Glomerular visceral epithelial cell (primary cell): ENCODE measurements at regions not wholly inside any gene's neighbourhood (a gene's known extent, or its start where the extent isn't known, plus 50 kb on each side); places are given as distances from the start of the nearest gene placed in this dataset.
"Not testable (repeated sequence)": the region's sequence is repeated elsewhere in the genome, so short reads cannot be mapped to it uniquely, and the experiment has no call there.

Experiments
- DNase-seq: peaks from one replicate; pipeline ENCODE4 v3.0.0-alpha.2; 2016; ENCODE audit errors: extremely low spot score

GRCh38 chr6:159594106-159594749 lies 98.8 kb downstream of the SOD2 start:
- peak; percentile 71 for DNase-seq

- DNase-seq = no peak
Observed at GRCh38 chr6:159590835-159591234, 102.2 kb downstream of the SOD2 start.

DNA sequence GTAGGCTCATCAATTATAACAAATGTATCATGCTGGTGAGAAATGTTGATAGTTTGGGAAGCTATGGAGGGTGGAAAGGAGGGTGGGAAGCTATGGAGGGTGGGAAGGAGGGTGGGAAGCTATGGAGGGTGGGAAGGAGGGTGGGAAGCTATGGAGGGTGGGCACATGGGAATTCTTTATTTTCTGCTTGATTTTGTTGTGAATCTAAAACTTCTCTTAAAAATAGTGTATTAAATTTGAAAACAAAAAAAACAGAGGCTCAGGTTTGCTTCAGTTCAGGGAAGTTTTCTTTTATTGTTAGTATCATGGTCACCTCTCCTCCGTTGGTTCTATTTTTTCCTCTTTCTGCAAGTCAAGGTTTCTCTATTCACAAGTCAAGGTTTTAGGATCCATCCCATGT lies 106.4 kb downstream of the SOD2 start:
- no peak for DNase-seq

DNA sequence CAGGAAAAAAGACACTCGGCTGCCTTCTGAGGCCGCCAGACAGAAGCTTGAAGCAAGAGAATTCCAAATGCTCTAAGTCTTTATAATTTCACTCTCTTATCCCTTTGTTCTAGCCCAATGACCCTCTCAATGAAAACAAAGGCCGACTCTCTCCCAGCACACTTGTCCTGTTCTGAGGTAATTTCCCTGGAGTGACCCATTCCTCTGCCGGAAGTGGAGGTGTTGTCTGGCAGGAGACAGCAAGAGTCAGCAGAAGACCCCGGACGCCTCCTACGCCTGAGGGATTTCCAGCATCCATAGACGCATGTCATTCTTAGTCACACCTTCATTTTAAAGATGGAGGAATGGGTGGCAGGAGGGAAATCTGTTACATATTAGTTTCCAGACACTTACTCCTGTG lies 110.3 kb downstream of the SOD2 start:
- peak; percentile 20 for DNase-seq

- peak; percentile 54 for DNase-seq
Observed at GRCh38 chr6:159578629-159579028, 114.4 kb downstream of the SOD2 start.

GRCh38 chr6:159577564-159577963 lies 115.5 kb downstream of the SOD2 start:
- DNase-seq = peak; percentile 88

DNA sequence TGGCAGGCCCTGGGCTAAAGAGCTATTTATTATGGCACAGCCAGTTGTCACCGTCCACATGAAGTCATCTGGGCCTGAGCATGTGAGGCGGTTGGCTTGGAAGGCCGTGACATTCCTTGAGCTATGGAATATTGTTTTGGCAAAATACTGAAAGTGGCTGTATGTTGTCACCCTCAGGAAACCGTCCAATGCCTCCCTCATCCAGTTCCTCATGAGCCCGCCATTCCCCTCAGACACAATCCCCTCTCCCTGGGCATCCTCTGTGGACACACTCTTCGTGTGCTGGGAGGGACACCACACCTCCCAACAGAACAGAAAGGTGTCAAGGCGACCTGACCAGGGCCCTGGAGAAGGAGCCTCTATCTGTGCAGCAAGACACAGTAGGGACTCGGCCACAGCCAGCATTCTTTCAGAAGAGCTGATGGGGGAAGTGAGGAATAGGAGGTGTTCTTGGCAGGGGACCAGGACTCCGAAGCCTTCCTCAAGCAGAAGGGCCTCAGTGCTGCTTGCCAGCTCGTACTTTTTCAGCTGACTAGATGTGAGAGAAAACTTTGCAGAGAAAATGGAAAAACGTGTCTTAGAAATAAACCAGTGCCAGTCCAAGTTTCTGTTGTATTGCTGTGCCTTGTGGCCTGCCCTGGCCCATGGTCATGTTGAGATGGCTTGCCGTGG lies 120.5 kb downstream of the SOD2 start:
- no peak for DNase-seq

- no peak for DNase-seq
Observed at GRCh38 chr6:159565181-159565710, 127.8 kb downstream of the SOD2 start.

- DNase-seq = no peak
Observed at GRCh38 chr6:159564456-159564855, 128.6 kb downstream of the SOD2 start.

- DNase-seq = no peak
Observed at GRCh38 chr6:159557031-159557430, 136.0 kb downstream of the SOD2 start.

- DNase-seq = no peak
Observed at GRCh38 chr6:159555082-159555875, 137.8 kb downstream of the SOD2 start.

DNA sequence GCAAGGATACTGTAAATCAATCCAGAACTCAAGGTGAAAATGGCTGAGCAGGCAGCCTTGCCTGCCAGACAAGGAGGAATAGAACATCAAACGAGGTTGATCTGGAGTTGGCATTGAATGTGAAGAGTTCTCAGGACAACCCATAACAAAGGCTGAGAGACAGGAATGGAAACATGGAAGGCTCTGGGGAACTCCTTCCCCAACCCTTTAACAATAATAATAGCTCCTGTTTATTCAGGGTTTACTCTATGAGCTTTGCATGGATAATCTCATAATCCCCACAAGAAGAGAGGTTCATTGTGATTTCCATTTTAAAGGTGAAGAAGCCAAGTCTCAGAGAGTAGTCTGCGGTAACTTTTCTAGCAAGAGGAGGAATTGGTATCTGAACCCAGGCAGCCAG lies 151.7 kb downstream of the SOD2 start:
- no peak for DNase-seq

GRCh38 chr6:159540883-159541282 lies 152.2 kb downstream of the SOD2 start:
- DNase-seq = no peak

GRCh38 chr6:159540152-159540551 lies 152.9 kb downstream of the SOD2 start:
- DNase-seq = no peak

GRCh38 chr6:159538031-159538430 lies 155.0 kb downstream of the SOD2 start:
- DNase-seq = not testable (repeated sequence)

GRCh38 chr6:159535656-159536350 lies 157.2 kb downstream of the SOD2 start:
- DNase-seq = no peak

GRCh38 chr6:159533568-159533967 lies 159.5 kb downstream of the SOD2 start:
- no peak for DNase-seq

DNA sequence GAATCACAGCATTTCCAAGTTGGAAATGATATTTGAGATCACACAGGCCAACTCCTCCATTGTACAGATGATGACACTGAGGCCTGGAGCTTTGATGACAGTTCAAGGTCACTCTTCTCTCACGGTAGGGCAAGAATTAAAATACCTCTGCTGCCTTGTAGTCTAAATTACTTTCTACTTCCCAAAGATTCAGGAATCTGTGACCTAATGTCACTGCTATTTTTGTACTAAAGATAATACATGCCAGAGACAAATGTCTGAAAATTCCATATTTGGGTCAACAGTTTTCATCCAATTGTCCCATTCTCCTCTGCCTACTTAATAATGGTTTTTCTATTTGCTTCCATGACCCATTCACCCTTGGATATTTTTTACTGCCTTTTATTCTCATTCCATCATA lies 160.0 kb downstream of the SOD2 start:
- no peak for DNase-seq

DNA sequence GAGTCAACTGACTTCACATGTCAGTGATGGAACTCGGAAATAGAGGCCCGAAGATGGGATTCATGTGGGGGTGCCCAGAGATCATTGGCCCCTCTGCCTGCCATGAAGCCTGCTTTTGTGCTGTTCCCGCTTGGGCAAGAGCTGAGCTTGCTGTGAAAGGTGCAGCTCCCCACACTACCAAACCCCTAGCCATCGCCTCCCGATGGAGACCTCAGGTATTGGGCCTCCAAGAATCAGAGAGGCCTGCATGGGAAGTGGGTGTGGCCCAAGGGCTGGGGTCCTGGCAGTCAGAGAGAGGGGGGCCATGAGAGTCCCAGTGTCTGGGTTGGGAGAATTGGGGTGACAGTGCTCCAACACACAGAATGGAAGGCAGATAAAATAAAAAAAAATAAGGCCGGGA lies 160.9 kb downstream of the SOD2 start:
- DNase-seq = no peak

- no peak for DNase-seq
Observed at GRCh38 chr6:159529934-159530333, 163.1 kb downstream of the SOD2 start.

- no peak for DNase-seq
Observed at GRCh38 chr6:159527351-159527750, 165.7 kb downstream of the SOD2 start.

DNA sequence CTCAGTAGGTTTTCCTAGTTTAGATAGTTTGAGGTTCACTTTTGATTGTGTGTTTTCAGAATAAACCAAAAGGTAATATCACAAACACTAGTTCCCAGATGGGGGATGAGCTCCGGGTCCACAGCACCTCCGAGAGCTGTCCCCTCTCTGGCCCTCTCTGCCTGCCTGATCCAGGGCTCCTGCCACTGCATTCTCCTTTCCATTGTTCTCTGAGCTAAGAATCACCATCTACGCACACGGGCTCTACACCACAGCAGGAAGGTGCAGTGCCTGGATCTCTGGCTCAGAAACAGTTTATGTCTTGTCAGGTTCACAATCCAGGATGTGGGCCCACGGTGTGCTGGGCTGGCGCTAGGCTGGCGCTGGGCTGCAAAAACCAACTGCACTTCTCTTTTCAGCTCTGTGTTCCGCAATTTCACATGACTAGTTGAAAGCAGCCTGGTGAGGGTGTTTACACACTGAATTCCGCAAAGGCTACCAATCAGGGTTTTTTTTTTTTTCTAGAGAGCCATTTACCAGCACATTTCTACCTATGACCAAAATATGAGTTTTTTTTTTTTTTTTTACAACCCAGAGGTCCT lies 167.5 kb downstream of the SOD2 start:
- no peak for DNase-seq
